HEK293 (cell line): ENCODE measurements at regions not wholly inside any gene's neighbourhood (a gene's known extent, or its start where the extent isn't known, plus 50 kb on each side); places are given as distances from the start of the nearest gene placed in this dataset.

Source experiments
- CTCF ChIA-PET: fragments of 350-600 bp; formaldehyde crosslinking; extraction: SDS; loops from one replicate; lab custom pipeline; 2021; ENCODE audit warnings: antibody characterized with exemption; lab: Yijun Ruan, JAX
- POLR2A ChIA-PET: fragments of 300-600 bp; formaldehyde crosslinking; extraction: SDS; loops from one replicate; lab custom pipeline; 2020; ENCODE audit warnings: antibody characterized with exemption, inconsistent platforms; lab: Yijun Ruan, JAX
- H3K27ac ChIP-seq: fragments of 200-500 bp; sonication (Bioruptor generic); 2 replicates; pipeline ENCODE4 v1.5.1; 2014; ENCODE audit warnings: low read depth, low read length, control low read depth, inconsistent platforms; ENCODE audit errors: extremely low read depth
- H3K36me3 ChIP-seq, 2 experiments: fragments of 200-500 bp in 1 of 2; sonication (Bioruptor generic) in 1 of 2; 1 replicate in 1 of 2; 2 replicates in 1 of 2; pipeline ENCODE4 v1.5.1; 2014 to 2017; ENCODE audit warnings: inconsistent platforms in 2 of 2, low read length in 2 of 2; ENCODE audit not compliant: control insufficient read depth in 2 of 2, insufficient read depth in 1 of 2
- H3K4me1 ChIP-seq: fragments of 200-500 bp; sonication (Bioruptor generic); 2 replicates; pipeline ENCODE4 v1.5.1; 2014; ENCODE audit warnings: mild to moderate bottlenecking, low read length, inconsistent platforms; ENCODE audit not compliant: control insufficient read depth, insufficient read depth
- H3K4me3 ChIP-seq: 2 replicates; pipeline ENCODE4 v1.5.1; 2011; ENCODE audit warnings: low read depth, mild to moderate bottlenecking, control low read depth, low read length, moderate library complexity
- H3K9me3 ChIP-seq: fragments of 200-500 bp; sonication (Bioruptor generic); 2 replicates; pipeline ENCODE4 v1.5.1; 2014; ENCODE audit warnings: low read depth, low read length, inconsistent platforms; ENCODE audit not compliant: control insufficient read depth, insufficient read depth
- BCL11A ChIP-seq: fragments of 450-650 bp; formaldehyde crosslinking; IDR thresholded peaks from 2 replicates; pipeline ENCODE4 v1.5.1; 2016; ENCODE audit warnings: low read depth, missing biosample characterization, missing genetic modification characterization
- HIC1 ChIP-seq: fragments of 450-650 bp; formaldehyde crosslinking; IDR thresholded peaks from 2 replicates; pipeline ENCODE4 v1.5.1; 2016; ENCODE audit warnings: missing biosample characterization, missing genetic modification characterization
- PRDM1 ChIP-seq: fragments of 450-650 bp; formaldehyde crosslinking; IDR thresholded peaks from 2 replicates; pipeline ENCODE4; 2016; ENCODE audit warnings: missing biosample characterization, missing genetic modification characterization
- PRDM6 ChIP-seq: fragments of 450-650 bp; formaldehyde crosslinking; IDR thresholded peaks from 2 replicates; pipeline ENCODE4 v1.5.1; 2017; ENCODE audit warnings: missing biosample characterization, missing genetic modification characterization
- RBAK ChIP-seq: fragments of 450-650 bp; formaldehyde crosslinking; IDR thresholded peaks from 2 replicates; pipeline ENCODE4 v1.5.1; 2016; ENCODE audit warnings: missing biosample characterization, missing genetic modification characterization
- SCRT2 ChIP-seq: fragments of 450-650 bp; formaldehyde crosslinking; IDR thresholded peaks from 2 replicates; pipeline ENCODE4 v1.5.1; 2016; ENCODE audit warnings: missing biosample characterization, missing genetic modification characterization
- SP2 ChIP-seq: fragments of 450-650 bp; formaldehyde crosslinking; IDR thresholded peaks from 2 replicates; pipeline ENCODE4 v1.5.1; 2016; ENCODE audit warnings: missing biosample characterization, missing genetic modification characterization
- WT1 ChIP-seq: fragments of 450-650 bp; formaldehyde crosslinking; IDR thresholded peaks from 2 replicates; pipeline ENCODE4 v1.5.1; 2016; ENCODE audit warnings: missing biosample characterization, missing genetic modification characterization
- ZBTB6 ChIP-seq: fragments of 450-650 bp; formaldehyde crosslinking; IDR thresholded peaks from 2 replicates; pipeline ENCODE4 v1.5.1; 2017; ENCODE audit warnings: missing biosample characterization, missing genetic modification characterization
- ZFP37 ChIP-seq: fragments of 450-650 bp; formaldehyde crosslinking; IDR thresholded peaks from 2 replicates; pipeline ENCODE4 v1.5.1; 2016; ENCODE audit warnings: missing biosample characterization, missing genetic modification characterization
- ZNF2 ChIP-seq: fragments of 450-650 bp; formaldehyde crosslinking; IDR thresholded peaks from 2 replicates; pipeline ENCODE4 v1.5.1; 2016; ENCODE audit warnings: missing biosample characterization, missing genetic modification characterization
- ZNF48 ChIP-seq: fragments of 450-650 bp; formaldehyde crosslinking; IDR thresholded peaks from 2 replicates; pipeline ENCODE4 v1.5.1; 2016; ENCODE audit warnings: missing biosample characterization, missing genetic modification characterization
- ZNF488 ChIP-seq: fragments of 450-650 bp; formaldehyde crosslinking; IDR thresholded peaks from 2 replicates; pipeline ENCODE4 v1.5.1; 2016; ENCODE audit warnings: missing biosample characterization, missing genetic modification characterization
- ZNF529 ChIP-seq: fragments of 450-650 bp; formaldehyde crosslinking; IDR thresholded peaks from 2 replicates; pipeline ENCODE4 v1.5.1; 2017; ENCODE audit warnings: missing genetic modification characterization, missing biosample characterization; ENCODE audit not compliant: insufficient replicate concordance
- ZNF549 ChIP-seq: fragments of 450-650 bp; IDR thresholded peaks from 2 replicates; pipeline ENCODE4 v1.5.1; 2018; ENCODE audit warnings: missing biosample characterization, missing genetic modification characterization, mild to moderate bottlenecking, inconsistent platforms, moderate library complexity
- ZNF624 ChIP-seq: fragments of 450-650 bp; formaldehyde crosslinking; IDR thresholded peaks from 2 replicates; pipeline ENCODE4 v1.5.1; 2017; ENCODE audit warnings: missing biosample characterization, missing genetic modification characterization
- ZNF777 ChIP-seq: fragments of 450-650 bp; formaldehyde crosslinking; IDR thresholded peaks from 2 replicates; pipeline ENCODE4 v1.5.1; 2017; ENCODE audit warnings: missing biosample characterization, missing genetic modification characterization, borderline replicate concordance
- TF ChIP-seq, protein P1 (sequence below): fragments of 450-650 bp; formaldehyde crosslinking; IDR thresholded peaks from 2 replicates; pipeline ENCODE4 v1.5.1; 2016; ENCODE audit warnings: missing biosample characterization, missing genetic modification characterization

- no peak for TF ChIP-seq ZNF48
- TF ChIP-seq BCL11A (tag by site-specific recombination), result no peak
- TF ChIP-seq PRDM6 (tag by site-specific recombination), result no peak
- no peak for TF ChIP-seq WT1 (tag by site-specific recombination)
- no peak for TF ChIP-seq RBAK (tag by site-specific recombination)
- TF ChIP-seq ZFP37 (tag by site-specific recombination), result no peak
- no peak for TF ChIP-seq ZNF549 (tag by site-specific recombination)
- no peak for TF ChIP-seq ZNF777 (tag by site-specific recombination)
- TF ChIP-seq ZNF624 (tag by site-specific recombination), result no peak
- Histone ChIP-seq H3K4me3 (no peak overlapping the region), H3K9me3 (no peaks in the 10 kb centered on the region), H3K4me1 (no peaks in the 10 kb centered on the region), H3K27ac (no peak overlapping the region), H3K36me3 (no peaks in the 10 kb centered on the region)
- CTCF ChIA-PET, result no interaction called here
- POLR2A ChIA-PET, result no interaction called here
Measured at GRCh38 chr4:32748498-32748897, 2028.3 kb downstream of the PCDH7 start.

DNA sequence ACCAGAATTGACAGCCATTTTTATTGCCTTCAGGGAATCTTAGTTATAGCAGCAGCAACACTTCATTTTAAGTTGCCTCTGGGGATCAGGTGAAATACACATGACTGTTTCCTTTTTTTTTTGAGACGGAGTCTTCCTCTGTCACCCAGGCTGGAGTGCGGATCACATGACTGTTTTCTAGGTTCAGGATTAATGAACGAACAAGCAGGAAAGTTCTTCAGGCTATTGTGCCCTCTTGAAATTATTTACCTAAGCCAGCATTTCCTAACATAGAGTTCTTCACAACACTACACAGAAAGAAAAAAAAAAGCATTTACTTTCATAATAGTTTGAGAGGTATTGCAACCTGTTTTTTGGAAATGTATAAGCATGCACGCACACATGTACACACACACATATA is 2032.8 kb downstream of the PCDH7 start:
- no peak overlapping the region for H3K4me3 ChIP-seq
- no peaks in the 10 kb centered on the region for H3K36me3 ChIP-seq
- H3K27ac ChIP-seq, result no peak overlapping the region
- no peaks in the 10 kb centered on the region for H3K4me1 ChIP-seq
- H3K9me3 ChIP-seq, result no peaks in the 10 kb centered on the region
- POLR2A ChIA-PET, result no interaction called here
- TF ChIP-seq, protein P1, sequence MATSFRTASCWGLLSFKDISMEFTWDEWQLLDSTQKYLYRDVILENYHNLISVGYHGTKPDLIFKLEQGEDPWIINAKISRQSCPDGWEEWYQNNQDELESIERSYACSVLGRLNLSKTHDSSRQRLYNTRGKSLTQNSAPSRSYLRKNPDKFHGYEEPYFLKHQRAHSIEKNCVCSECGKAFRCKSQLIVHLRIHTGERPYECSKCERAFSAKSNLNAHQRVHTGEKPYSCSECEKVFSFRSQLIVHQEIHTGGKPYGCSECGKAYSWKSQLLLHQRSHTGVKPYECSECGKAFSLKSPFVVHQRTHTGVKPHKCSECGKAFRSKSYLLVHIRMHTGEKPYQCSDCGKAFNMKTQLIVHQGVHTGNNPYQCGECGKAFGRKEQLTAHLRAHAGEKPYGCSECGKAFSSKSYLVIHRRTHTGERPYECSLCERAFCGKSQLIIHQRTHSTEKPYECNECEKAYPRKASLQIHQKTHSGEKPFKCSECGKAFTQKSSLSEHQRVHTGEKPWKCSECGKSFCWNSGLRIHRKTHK, result no peak
- TF ChIP-seq PRDM1 (no peak), SP2 (tag by site-specific recombination) (no peak), ZNF488 (tag by site-specific recombination) (no peak), HIC1 (tag by site-specific recombination) (no peak), ZNF529 (no peak), ZBTB6 (tag by site-specific recombination) (no peak), ZNF2 (tag by site-specific recombination) (no peak), SCRT2 (tag by site-specific recombination) (no peak)
- TF ChIP-seq, all 188 proteins: peak for 0
- CTCF ChIA-PET, result no interaction called here
